HG03045 (cell line): ENCODE measurements at regions not wholly inside any gene's neighbourhood (a gene's known extent, or its start where the extent isn't known, plus 50 kb on each side); places are given as distances from the start of the nearest gene placed in this dataset.

Experiments used
- ATAC-seq: cut with Tn5 transposase; IDR thresholded peaks from one replicate; pipeline ENCODE4 v1.9.1; 2021; ENCODE audit warnings: mild to moderate bottlenecking, moderate library complexity; ENCODE audit not compliant: unreplicated experiment

DNA sequence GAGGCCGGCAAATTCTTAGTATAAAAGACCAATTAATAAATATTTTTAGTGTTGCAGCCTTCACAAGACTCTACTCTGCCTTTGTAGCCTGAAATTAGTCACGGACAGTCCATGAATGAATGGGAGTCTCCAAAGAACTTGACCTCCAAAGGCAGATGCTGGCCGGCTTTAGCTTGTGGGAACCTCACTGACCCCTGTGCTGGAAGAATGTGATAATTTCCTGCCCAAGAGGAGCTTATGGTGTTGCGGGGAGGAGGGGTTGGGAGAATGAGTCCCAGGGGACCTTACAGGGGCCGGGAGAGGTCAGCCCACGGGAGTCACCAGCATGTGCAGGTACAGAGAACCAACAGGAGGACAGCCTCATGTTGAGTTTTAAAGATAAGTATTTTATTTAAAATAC, 143.1 kb downstream of the IRX2 start:
- no peak for ATAC-seq

DNA sequence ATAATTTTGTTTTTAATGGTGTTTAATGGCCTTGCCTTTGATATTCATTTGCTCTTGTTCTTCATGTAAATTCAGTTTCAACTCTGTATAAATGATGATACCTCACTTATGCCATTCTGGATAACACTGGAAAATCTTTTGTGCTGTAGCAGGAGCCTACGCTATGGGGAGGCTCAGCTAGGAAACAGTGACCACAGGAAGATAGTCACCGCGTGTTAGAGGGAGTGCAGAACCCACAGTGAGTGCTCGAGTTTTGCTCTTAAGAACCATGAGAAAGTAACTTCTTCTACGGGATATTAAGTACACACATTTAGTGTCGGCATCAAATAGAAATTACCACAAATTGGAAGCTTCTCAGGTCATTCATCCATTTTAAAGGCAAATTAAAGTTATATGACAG, 143.9 kb downstream of the IRX2 start:
- ATAC-seq = no peak

- no peak for ATAC-seq
These were observed 148.3 kb downstream of the IRX2 start for GRCh38 chr5:2603272-2603575.

DNA sequence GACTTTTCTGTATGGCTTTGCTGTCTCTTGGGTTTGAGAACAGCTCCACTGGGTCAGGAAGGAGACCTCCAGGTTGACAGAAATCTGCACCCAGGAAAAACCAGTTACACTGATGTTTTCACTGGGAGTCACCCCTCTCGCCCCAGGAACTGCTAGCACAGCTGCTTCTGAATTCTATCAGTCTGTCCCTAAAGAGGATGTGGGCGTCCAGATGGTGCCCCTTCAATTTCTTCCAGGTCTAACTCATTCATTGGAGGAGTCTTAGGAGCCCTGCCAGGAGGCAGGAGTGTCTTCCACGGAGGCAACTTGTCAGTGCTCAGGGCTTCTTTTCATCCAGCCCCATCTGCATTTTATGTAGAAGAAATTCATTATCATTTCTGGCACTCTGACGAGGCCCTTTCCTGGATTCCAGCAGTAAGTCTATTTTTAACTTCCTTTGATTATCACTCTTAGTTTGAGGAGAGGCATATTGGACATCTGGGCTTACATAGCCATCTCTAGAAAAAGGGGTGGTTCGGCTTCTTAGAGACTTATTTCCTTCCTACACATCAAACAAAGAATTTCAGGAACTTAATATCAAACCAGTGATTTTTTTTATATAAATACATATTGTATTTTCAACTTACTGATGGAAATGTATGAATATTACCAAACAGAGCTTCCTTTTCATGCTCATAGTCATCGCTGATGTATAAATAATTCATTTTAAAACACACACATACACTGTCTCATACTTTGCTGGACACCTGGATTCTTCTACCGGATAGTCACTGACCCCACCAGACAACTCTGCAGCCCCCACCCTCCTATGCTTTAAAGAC, 148.8 kb downstream of the IRX2 start:
- no peak for ATAC-seq

DNA sequence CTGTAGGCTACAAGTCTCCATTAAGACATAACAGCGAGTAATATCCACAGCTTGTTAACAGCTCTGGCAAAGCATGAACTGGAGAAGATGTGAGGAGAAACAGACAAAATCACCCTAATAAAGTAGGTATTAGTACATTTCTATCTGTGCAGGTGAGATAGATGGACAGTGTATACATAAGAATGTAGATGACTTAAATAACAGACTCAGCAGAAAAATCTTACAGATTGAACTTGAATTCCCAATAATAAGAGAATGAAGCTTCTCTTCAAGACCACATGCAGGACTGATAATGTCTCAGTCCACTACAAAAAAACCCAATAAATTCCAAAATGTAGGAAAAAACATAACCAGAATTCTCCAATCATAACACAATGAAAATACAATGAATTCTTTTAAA, 153.0 kb downstream of the IRX2 start:
- no peak for ATAC-seq

DNA sequence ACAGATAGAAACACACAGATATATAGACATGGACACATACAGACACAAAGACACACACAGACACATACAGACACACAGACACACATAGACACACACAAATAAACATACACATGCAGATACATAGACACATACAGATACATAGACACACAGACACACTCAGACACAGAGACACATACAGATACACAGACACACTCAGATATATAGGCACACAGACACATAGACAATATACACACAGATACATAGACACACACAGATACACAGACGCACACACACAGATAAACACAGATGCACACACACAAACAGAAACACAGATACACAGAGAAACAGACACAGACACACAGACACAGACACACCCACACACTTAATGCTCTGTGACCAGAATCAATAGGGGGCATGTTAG, 156.8 kb downstream of the IRX2 start:
- no peak for ATAC-seq

- no peak for ATAC-seq
These were observed 158.7 kb downstream of the IRX2 start for GRCh38 chr5:2592766-2593165.

DNA sequence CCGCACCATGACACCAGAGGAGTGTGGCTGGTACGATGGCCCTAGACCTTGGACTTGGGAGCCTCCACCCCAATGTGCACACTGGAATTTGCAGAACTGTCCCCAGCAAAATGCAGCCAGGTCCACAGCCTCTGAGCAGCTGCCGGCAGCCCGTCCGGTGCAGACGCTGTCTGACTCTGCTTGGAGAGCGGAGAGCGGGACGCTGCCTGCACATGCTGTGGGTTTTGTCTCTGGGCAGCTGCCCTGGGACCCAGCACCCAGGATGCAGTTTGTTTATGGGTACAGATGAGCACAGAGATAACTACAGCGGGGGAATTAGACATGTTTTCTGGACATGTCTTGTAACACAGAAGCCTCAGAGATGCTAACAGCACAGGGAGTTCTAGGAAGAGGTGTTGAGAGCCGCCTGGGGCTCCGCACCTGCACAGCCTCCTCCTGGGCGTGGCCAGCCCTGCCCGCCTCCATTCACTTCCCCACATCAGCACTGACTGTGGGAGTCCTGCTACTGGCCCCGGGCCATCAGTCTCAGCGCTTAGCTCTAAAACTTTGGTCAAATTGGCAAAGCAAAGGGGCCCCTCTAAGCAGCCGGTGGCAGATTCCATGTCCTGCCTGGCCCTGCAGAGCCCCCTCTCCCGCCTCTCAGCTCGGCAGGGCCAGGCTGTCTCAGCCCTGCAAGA, 159.6 kb downstream of the IRX2 start:
- ATAC-seq = no peak

DNA sequence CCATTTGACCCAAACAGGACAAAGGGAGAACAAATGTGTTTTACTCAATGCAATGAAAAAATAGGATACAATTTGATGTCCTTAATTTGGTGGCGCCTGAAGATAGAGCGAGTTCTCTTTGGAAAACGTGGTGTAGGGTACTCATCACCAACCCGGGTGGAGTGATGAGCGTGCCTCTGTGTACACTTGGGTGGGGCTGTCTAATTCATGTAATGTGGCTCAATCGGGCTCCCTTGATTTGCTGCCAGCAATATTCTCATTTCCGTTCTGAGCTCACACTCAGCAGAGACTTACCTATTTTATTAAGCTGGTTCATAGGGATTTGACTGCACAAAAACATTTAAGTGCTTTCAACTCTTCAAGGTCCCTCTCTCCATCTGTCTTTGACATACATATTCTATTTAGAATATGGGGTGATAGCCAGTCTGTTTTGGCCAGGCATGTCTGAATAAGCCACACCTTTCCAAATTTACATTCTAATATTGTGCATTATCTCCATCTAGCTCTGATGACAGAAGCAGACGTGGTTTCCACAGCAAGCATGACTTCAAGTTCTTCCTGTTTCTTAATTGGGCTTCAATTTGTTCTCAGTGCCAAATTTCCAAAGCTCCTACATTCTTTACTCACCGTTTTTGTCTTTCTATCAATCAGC, 162.5 kb downstream of the IRX2 start:
- no peak for ATAC-seq

DNA sequence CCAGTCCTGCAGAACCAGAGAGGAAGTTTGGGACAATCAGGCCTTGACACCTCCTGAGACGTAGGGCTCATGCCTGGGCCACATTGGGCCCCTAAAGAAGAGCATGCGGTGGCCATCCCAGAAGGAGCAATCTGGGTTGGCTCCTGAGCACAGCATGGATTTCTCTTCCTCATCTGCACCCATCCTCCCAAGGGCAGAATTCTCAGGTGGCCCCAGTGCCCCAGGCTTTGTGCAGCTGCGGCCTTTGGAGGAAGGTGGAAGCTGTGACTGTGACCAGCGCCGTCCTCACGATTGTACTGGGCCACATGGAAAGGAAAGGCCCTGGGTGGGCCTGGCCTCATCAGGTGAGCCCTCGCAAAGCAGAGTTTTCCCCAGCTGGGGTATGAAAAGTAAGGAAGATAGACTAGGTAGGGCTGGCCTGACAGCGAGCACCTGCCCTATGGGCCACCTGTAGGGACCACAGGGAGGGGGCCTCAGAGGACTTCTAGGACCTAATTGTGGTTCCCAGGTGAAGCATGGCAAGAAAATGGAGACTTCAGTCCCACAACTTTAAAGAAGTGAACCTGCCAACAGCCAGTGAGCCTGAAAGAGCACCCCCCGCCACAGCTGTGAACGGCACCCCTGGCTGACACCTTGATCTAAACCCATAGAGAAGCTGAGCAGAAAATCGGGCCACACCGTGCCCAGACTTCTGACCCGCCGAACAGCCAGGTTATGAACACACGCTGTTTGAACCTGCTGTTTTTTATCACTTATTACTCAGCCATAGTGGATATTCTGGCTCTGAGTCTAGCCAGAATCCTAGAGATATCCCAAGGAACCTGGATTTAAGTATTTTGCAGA, 164.1 kb downstream of the IRX2 start:
- ATAC-seq = no peak

DNA sequence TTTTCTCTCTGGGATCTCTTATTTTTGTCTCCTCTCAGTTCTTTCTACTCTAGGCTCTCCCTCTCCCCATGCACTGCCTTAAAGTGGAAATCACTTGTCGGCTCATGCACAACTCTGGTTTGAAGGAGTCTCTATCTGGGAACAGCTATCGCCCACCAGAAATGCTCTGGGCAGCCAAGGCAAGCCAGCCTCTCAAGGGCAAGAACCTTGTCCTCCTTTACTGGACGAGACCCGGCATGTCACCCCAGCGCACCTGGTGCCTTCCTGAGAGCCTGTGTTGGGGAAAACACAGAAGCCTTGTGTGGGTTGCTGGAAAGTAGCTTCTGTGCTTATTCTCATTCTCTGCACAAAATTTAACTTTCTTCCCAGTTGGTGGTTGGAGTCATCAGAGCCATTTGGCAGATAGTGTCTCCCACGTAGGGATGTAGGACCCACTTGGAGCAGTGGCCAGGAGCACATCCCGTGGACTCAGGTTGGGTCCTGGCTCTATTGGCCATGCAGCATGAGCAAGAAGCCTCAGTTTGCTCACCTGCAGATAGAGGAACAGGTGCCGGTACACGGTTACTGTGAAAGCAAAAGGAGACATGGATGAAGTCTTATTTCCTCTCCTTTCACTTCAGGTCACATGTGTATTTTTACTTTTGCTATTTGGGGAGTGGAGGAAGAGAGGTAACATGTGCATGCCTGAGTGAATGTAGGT, 165.3 kb downstream of the IRX2 start:
- no peak for ATAC-seq

DNA sequence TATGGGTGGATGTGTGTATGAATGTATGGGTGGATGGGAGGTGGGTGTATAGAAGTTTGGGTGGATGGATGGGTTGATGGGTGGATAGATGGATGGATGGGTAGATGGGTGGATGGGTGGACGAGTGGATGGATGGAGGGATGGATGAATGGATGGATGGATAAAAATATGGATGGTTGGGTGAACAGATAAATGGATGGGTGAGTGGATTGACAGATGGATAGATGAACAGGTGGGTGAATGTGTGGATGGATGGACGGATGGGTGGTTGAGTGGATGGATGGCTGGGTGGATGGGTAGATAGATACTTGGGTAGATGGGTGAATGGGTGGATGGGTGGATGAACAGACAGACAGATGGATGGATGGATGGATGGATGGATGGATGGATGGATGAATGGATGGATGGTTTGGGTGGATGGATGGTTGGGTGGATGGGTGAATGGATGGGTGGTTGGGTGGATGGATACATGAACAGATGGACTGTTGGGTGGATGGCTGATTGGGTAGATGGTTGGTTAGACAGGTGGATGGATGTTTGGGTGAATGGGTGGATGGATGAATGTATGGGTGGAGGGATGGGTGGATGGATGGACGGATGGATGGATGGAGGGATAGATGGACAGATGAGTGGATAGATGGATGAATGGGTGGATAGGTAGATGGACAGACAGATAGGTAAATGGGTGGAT, 166.8 kb downstream of the IRX2 start:
- ATAC-seq = no peak

DNA sequence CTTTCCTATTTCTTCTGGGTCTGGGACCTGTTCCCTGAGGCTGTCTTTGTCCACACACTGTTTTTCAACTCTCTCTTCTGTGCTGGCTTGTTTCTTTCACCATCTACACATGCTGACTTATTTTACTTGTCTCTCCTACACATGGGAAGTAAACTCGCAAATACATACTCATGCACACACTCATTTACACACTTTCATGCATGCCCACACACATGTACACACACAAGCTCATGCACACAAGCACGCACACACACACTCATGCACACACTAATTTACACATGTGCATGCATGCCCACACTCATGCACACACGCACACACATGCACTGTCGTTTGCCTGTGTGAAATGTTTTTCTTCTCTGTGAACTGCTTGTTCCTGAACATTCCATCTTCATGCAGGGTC, 169.0 kb downstream of the IRX2 start:
- ATAC-seq = no peak

GRCh38 chr5:2582106-2582505, 169.4 kb downstream of the IRX2 start:
- ATAC-seq = no peak

DNA sequence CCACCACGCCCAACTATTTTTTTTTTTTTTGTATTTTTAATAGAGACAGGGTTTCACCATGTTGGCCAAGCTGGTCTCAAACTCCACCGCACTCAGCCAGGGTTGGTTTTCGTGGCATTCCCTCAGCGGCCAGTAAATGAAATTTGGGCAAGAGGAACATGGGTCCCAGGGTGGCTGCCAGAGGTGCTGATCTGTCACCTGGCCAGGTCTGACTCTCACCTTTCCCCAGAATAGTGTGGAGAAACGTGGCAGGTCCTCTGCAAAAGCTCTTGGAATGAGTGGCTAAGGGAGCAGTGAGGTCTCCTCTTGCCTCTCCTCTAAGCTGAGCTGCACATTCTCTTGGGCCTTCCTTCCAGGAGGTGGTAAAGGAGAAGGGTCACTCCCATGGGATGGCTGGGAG, 170.1 kb downstream of the IRX2 start:
- no peak for ATAC-seq

DNA sequence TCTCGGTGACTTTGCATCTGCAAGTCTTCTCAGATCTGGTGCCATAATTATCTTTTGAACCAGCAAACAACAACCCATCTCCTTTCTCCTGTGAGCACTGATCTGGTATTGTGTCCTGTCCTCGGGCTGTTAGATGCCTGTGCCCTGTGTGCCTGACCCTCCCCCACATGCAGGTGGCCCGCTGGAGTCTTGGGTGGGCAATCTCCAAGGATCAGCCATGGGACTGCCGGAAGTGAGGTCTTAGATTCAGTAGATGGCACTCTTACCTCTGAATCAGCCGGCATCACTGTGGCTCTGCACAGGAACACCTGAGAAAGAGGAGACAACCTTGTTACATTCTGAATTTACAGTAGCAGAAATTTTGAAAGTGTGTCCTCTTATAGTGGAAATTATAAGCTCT, 172.4 kb downstream of the IRX2 start:
- no peak for ATAC-seq

DNA sequence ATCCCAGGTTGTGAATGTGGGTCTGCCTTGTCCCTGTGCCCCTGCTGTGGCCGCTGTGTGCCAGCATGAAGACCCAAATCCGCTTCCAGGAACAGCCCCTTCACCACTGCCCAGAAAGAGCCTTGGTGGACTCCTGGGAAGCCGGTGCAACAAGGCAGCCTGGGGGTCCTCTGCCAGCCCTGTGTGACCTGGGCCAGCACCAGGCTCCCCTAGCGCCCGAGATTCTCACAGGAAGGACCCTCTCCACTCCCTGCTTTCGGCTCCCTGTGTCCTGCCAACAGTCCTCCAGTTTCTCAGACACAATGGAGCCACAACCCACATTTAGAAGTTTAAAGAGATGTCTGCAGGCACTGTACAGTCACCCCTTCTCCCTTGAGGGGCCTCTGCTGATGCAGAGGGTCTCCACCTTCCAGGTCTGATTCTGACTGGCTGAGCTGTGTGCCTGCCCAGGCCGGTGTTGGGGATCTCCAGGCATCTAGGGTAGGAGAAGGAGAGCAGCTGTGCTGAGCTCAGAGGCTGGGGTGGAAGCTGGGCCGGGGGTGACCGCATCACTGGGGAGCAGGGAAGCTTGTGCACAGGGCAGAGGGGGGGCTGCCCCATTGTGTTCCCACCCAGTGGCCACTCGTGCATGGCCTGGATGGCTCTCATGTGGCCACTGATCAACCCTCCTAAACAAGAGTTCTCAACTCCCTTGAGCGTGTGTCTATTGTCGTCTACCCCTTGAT, 174.0 kb downstream of the IRX2 start:
- no peak for ATAC-seq

- no peak for ATAC-seq
These were observed 174.7 kb downstream of the IRX2 start for GRCh38 chr5:2576823-2577222.

DNA sequence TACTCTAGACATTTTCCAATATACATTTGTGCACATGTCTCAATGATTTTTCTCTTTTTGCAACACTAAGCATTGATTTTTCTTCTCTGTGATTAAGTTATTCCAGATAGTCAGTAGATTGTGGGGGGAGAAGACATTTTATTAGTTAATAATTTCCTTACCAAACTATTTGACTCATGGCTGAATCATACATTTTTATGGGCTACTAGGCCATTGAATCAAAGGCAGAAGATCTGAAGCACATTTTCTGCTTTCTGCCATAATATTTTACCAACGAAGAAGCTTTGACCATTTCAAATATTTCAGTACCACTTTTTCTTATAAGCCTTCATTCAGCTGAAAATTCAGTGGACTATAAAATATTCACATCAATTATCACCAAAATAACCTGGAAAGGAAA, 175.6 kb downstream of the IRX2 start:
- ATAC-seq = no peak

DNA sequence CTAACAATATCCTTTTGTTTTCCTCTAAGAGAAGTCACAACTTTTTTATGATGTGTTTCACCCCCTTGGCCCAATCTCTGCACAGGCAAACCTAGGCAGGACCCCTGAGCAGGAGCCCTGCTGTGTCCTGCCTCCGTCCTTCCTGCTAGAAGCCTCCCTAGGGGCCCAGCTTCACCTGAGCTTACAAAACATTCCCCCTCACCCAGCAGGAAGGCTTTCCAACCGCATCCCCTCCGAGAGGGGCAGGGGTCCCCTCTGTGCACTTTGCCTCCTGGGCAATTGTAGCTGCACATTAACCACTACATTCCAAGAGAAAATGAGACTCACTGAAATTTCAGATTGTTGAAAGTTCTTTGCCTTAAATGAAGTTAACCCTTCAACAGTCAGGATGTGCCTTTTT, 176.2 kb downstream of the IRX2 start:
- no peak for ATAC-seq
